Stimulated activated CD4-positive, alpha-beta T cell treated with anti-CD3 and anti-CD28 coated beads, Interleukin-12 subunit alpha, Interleukin-12 subunit beta, amount 100 ng/mL, for 48 hours (primary cell): ENCODE measurements at regions not wholly inside any gene's neighbourhood (a gene's known extent, or its start where the extent isn't known, plus 50 kb on each side); places are given as distances from the start of the nearest gene placed in this dataset.
"Not testable (repeated sequence)": the region's sequence is repeated elsewhere in the genome, so short reads cannot be mapped to it uniquely, and the experiment has no call there.

Experiments
- DNase-seq, 3 donors: peaks; one replicate each; pipeline ENCODE4 v3.0.0-alpha.2; 2020; ENCODE audit warnings: low read depth in 2 of 3, low spot score in 1 of 3

- DNase-seq, result no peak
Measured at GRCh38 chr4:18439311-18439710, 417.8 kb upstream of the LCORL start.

- DNase-seq, result no peak
Measured at GRCh38 chr4:18435781-18436180, 414.2 kb upstream of the LCORL start.

GRCh38 chr4:18422685-18423084 is 401.1 kb upstream of the LCORL start:
- no peak for DNase-seq

GRCh38 chr4:18421519-18421918 is 400.0 kb upstream of the LCORL start:
- DNase-seq, result no peak

- DNase-seq, result no peak
Measured at GRCh38 chr4:18419780-18420179, 398.2 kb upstream of the LCORL start.

- not testable (repeated sequence) for DNase-seq
Measured at GRCh38 chr4:18418195-18418898, 396.8 kb upstream of the LCORL start.

GRCh38 chr4:18417651-18418050 is 396.1 kb upstream of the LCORL start:
- not testable (repeated sequence) for DNase-seq

- no peak for DNase-seq
Measured at GRCh38 chr4:18406264-18406663, 384.7 kb upstream of the LCORL start.

GRCh38 chr4:18405054-18405453 is 383.5 kb upstream of the LCORL start:
- no peak for DNase-seq

GRCh38 chr4:18404642-18405041 is 383.1 kb upstream of the LCORL start:
- no peak for DNase-seq

GRCh38 chr4:18403327-18403726 is 381.8 kb upstream of the LCORL start:
- DNase-seq, result no peak

GRCh38 chr4:18401868-18402267 is 380.3 kb upstream of the LCORL start:
- no peak for DNase-seq

- DNase-seq, result no peak
Measured at GRCh38 chr4:18401425-18401824, 379.9 kb upstream of the LCORL start.

GRCh38 chr4:18398661-18399060 is 377.1 kb upstream of the LCORL start:
- DNase-seq, result no peak

GRCh38 chr4:18397681-18398390 is 376.3 kb upstream of the LCORL start:
- DNase-seq, result no peak

GRCh38 chr4:18394656-18395055 is 373.1 kb upstream of the LCORL start:
- DNase-seq, result no peak

- DNase-seq, result no peak
Measured at GRCh38 chr4:18391354-18391728, 369.8 kb upstream of the LCORL start.

GRCh38 chr4:18390655-18391353 is 369.2 kb upstream of the LCORL start:
- no peak for DNase-seq

GRCh38 chr4:18389115-18389514 is 367.6 kb upstream of the LCORL start:
- no peak for DNase-seq

- DNase-seq, result no peak
Measured at GRCh38 chr4:18388039-18388438, 366.5 kb upstream of the LCORL start.

- DNase-seq, result no peak
Measured at GRCh38 chr4:18381186-18381585, 359.6 kb upstream of the LCORL start.

GRCh38 chr4:18369561-18369960 is 348.0 kb upstream of the LCORL start:
- DNase-seq, result no peak
